ENCODE measurements at regions not wholly inside any gene's neighbourhood (a gene's known extent, or its start where the extent isn't known, plus 50 kb on each side); places are given as distances from the start of the nearest gene placed in this dataset.

GRCh38 chr2:150619607-150620330 lies 132.3 kb upstream of the RND3 start:
- no peaks in the 10 kb centered on the region for H3K36me3 Mint-ChIP-seq
- no peaks in the 10 kb centered on the region for H3K4me1 Mint-ChIP-seq
- no peaks in the 10 kb centered on the region for H3K27me3 Mint-ChIP-seq
- no peak overlapping the region for H3K4me3 Mint-ChIP-seq
- CTCF ChIA-PET = no interaction called here
- H3K9me3 Mint-ChIP-seq = no peaks in the 10 kb centered on the region
- no peak for DNase-seq
- H3K27ac Mint-ChIP-seq = no peak overlapping the region

- Mint-ChIP-seq H3K27me3 (no peaks in the 10 kb centered on the region), H3K9me3 (no peaks in the 10 kb centered on the region), H3K4me3 (no peak overlapping the region), H3K27ac (no peak overlapping the region), H3K4me1 (no peaks in the 10 kb centered on the region), H3K36me3 (no peaks in the 10 kb centered on the region)
- no peak for DNase-seq
- CTCF ChIA-PET = no interaction called here
Observed at GRCh38 chr2:150618245-150618895, 130.9 kb upstream of the RND3 start.

DNA sequence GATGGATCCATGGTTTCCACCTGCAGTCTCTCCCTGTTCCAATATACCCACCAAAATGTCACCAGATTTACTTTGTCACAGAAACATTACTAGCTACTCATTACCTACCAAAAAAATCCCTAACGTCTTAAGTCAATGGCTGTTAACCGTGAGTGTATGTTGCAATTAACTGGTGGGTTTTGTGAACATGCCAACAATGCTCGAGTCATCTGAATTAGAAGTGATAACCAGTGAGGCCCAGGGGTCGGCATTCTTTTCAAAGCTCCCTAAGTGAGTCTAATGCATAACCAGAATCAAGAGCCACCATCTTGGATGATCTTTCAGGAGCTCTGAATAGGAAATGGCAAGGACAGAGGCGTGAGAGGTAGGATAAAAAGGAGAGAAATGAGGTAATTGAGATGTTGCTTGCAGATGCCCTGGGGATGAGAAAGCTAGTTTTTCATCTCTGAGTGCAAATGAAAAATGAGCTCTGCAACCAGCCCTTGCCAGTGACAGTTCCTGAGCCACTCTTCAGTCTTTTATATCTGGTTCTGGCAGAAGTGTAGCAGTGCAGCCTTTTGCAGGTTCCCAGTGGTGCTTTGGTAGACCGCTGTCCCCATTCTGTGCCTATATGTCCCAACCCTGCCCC lies 130.0 kb upstream of the RND3 start:
- Mint-ChIP-seq H3K4me1 (no peaks in the 10 kb centered on the region), H3K9me3 (no peaks in the 10 kb centered on the region), H3K36me3 (no peaks in the 10 kb centered on the region), H3K27ac (no peak overlapping the region), H3K27me3 (no peaks in the 10 kb centered on the region), H3K4me3 (no peak overlapping the region)
- no peak for DNase-seq
- CTCF ChIA-PET = no interaction called here

DNA sequence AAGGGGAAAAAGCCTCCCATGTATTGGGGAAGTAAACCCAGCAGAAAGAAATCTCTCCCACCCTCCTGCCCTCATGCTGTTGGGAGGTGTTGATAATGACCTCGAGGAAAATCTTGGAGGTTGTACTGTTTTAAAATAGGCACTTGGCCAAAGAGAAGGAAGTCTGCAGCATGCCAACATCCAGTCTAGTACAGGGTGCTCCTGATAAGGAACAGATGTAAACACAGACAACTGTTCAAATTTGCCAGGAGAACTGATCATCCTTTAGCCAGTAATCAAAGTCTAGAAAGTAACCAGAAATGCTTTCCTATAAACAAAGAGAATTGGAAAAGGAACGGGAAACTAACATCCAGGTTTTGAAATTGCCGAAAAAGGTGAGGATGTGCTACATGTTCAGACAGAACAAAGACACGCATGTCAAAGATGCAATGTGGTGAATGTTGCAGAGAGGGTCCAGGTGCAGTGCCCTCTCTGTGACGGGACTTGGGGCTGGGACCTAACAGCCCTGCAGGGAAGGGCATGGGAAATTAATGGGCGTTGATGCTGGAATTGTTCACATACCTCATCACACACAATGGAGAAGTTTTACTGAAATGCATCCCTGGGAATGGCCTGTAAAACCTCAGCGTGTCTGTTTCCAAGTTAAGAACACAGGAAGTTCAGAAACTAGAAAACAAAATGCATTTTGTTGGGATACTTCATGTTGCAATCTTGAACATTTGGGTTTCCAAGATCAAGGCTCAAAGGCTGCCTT lies 125.7 kb upstream of the RND3 start:
- CTCF ChIA-PET = no interaction called here
- Mint-ChIP-seq H3K27me3 (no peaks in the 10 kb centered on the region), H3K4me1 (no peaks in the 10 kb centered on the region), H3K36me3 (no peaks in the 10 kb centered on the region), H3K4me3 (no peak overlapping the region), H3K27ac (no peak overlapping the region), H3K9me3 (no peaks in the 10 kb centered on the region)
- no peak for DNase-seq

DNA sequence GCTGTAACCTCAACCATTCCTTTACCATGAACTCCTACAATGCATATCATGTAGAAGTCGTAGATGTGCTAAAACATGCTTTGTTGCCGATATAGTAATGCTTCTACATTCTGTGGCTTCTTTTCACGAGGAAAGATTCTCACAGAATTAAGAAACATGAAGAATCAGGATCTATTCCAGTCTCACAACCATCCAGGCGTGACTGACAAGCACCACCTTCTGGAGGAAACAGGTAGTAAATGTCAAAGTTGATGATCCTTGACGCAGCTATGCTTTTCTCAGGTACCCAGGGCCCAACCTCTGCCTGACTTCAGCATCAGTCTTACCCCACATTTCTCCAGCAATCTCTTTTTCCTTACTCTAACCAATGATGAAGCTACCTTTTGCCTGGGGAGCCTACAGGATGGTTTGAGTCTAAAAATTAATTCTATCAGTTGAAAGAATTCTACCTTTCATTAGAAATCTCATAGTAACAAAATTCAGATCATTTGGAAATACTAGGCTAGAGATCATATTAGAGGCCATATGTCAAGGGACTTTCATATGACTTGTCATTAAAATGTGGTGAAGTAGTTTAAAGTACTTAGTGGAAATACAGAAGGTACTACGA lies 123.3 kb upstream of the RND3 start:
- Mint-ChIP-seq H3K36me3 (no peaks in the 10 kb centered on the region), H3K27me3 (no peaks in the 10 kb centered on the region), H3K4me3 (no peak overlapping the region), H3K9me3 (no peaks in the 10 kb centered on the region), H3K27ac (no peak overlapping the region), H3K4me1 (no peaks in the 10 kb centered on the region)
- no peak for DNase-seq
- CTCF ChIA-PET = interaction anchor here (0.8 kb wide), 1 partner anchor 1016 kb away, joined by 6 read pairs; no protein-coding TSS in a partner anchor

DNA sequence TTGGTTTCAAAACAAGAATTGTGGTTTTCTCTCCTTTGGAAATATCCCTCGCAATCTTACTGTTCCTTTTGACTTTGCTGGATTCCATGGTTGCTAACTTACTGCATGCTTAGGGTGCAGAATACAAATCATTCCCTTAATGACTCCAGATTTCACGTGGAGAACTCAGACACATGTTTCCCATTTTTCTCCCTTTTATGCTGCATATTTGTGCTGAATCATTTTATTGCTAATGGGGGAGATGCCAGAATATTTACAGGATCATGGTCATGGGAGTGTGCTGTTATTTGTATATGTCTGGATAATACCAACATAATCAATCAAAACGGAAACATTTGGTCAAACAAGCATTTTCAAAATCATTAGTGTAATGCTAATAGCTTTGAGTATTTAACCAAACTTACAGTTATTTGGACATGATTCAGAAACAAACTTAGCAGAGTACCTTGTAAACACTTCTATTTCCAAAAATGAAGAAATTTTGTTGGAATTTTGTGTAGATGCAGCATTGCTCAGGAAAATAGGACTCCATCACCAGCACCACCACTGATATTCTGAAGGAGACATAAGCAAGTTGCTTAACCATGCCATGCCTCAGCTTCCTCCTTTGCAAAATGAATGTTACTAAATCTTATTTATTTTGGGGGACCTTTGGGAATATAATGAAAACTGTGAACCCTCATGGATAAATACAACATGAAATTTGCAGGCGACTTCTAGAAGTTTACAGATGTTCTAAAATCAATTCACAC lies 122.5 kb upstream of the RND3 start:
- CTCF ChIA-PET = no interaction called here
- no peaks in the 10 kb centered on the region for H3K9me3 Mint-ChIP-seq
- H3K4me3 Mint-ChIP-seq = no peak overlapping the region
- H3K27ac Mint-ChIP-seq = no peak overlapping the region
- H3K4me1 Mint-ChIP-seq = no peaks in the 10 kb centered on the region
- DNase-seq = no peak
- no peaks in the 10 kb centered on the region for H3K36me3 Mint-ChIP-seq
- no peaks in the 10 kb centered on the region for H3K27me3 Mint-ChIP-seq

DNA sequence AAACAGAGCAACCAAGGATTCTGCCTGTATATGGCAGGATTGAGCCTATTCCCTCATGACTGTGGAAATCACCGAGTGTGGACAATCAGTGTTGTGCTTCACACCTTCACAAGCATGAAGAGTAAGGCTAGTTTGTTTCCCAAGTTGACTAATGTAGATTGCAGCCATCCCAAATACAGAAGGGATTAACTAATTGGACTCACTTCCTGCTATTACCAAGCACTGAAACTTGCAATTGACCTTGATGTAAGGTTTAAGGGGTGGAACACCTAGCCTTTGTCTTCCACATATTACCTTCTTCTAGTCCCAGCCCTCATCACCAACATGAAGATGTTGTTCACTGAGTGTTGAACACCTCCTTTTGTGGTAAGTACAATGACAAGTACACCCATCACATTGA lies 120.9 kb upstream of the RND3 start:
- CTCF ChIA-PET = no interaction called here

GRCh38 chr2:150607390-150607811 lies 119.9 kb upstream of the RND3 start:
- CTCF ChIA-PET = no interaction called here
- H3K4me3 Mint-ChIP-seq = no peak overlapping the region
- no peak for DNase-seq

More for the DNA sequence above, 120.9 kb upstream of the RND3 start:
- H3K27ac Mint-ChIP-seq = no peak overlapping the region
- no peaks in the 10 kb centered on the region for H3K9me3 Mint-ChIP-seq
- no peaks in the 10 kb centered on the region for H3K36me3 Mint-ChIP-seq
- H3K4me1 Mint-ChIP-seq = no peaks in the 10 kb centered on the region
- no peak overlapping the region for H3K4me3 Mint-ChIP-seq
- no peaks in the 10 kb centered on the region for H3K27me3 Mint-ChIP-seq
- DNase-seq = no peak

DNA sequence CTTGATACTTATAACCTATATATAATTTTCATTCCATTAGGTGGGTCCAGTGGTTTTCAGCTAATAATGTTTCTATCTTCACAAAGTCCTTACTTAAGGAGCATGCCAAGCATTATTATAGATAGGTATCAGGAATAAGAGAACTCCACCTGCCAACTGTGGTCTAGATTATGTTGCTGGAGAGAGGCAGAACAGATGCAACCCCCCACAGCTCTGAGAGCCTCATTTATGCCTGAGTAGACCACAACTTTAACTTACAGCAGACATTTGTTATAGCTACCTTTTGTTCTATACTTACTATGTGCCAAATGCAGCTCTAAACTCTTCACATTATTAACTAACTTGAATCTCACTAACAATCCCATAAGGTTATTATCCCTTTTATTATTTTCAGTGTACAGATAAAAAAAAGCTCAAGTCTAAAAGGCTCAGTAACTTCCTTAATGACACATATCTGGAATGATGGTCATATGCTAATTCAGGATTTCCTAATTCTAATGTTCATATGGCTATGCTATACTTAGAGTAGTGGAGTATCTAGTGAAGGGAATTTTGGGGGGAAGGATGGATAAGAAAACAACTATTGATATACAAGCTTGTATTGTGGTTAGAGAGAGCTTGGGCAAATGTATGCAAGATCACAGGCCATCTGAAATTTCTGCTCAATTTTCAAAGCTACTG lies 119.1 kb upstream of the RND3 start:
- H3K36me3 Mint-ChIP-seq = no peaks in the 10 kb centered on the region
- CTCF ChIA-PET = no interaction called here
- no peaks in the 10 kb centered on the region for H3K9me3 Mint-ChIP-seq
- H3K27me3 Mint-ChIP-seq = no peaks in the 10 kb centered on the region
- no peaks in the 10 kb centered on the region for H3K4me1 Mint-ChIP-seq
- no peak overlapping the region for H3K4me3 Mint-ChIP-seq
- H3K27ac Mint-ChIP-seq = no peak overlapping the region
- no peak for DNase-seq

More at GRCh38 chr2:150607390-150607811, 119.9 kb upstream of the RND3 start:
- no peaks in the 10 kb centered on the region for H3K27me3 Mint-ChIP-seq
- no peaks in the 10 kb centered on the region for H3K9me3 Mint-ChIP-seq
- H3K27ac Mint-ChIP-seq = no peak overlapping the region
- H3K4me1 Mint-ChIP-seq = no peaks in the 10 kb centered on the region
- no peaks in the 10 kb centered on the region for H3K36me3 Mint-ChIP-seq

- no peak for DNase-seq
- H3K9me3 Mint-ChIP-seq = no peaks in the 10 kb centered on the region
- H3K27ac Mint-ChIP-seq = no peak overlapping the region
- H3K36me3 Mint-ChIP-seq = no peaks in the 10 kb centered on the region
- H3K4me1 Mint-ChIP-seq = no peaks in the 10 kb centered on the region
- no peak overlapping the region for H3K4me3 Mint-ChIP-seq
- no peaks in the 10 kb centered on the region for H3K27me3 Mint-ChIP-seq
- CTCF ChIA-PET = no interaction called here
Observed at GRCh38 chr2:150605664-150606063, 118.2 kb upstream of the RND3 start.

- H3K27ac Mint-ChIP-seq = no peak overlapping the region
- no peak overlapping the region for H3K4me3 Mint-ChIP-seq
- DNase-seq = no peak
- no peaks in the 10 kb centered on the region for H3K9me3 Mint-ChIP-seq
- H3K27me3 Mint-ChIP-seq = no peaks in the 10 kb centered on the region
- H3K4me1 Mint-ChIP-seq = no peaks in the 10 kb centered on the region
- H3K36me3 Mint-ChIP-seq = no peaks in the 10 kb centered on the region
- CTCF ChIA-PET = no interaction called here
Observed at GRCh38 chr2:150601280-150602038, 114.0 kb upstream of the RND3 start.

- no peak for DNase-seq
- H3K4me1 Mint-ChIP-seq = no peaks in the 10 kb centered on the region
- no peaks in the 10 kb centered on the region for H3K36me3 Mint-ChIP-seq
- CTCF ChIA-PET = interaction anchor here (1.4 kb wide), 1 partner anchor 639 kb away, joined by 3 read pairs; no protein-coding TSS in a partner anchor
- H3K27ac Mint-ChIP-seq = no peak overlapping the region
- no peaks in the 10 kb centered on the region for H3K9me3 Mint-ChIP-seq
- no peak overlapping the region for H3K4me3 Mint-ChIP-seq
- no peaks in the 10 kb centered on the region for H3K27me3 Mint-ChIP-seq
Observed at GRCh38 chr2:150599889-150600288, 112.4 kb upstream of the RND3 start.

GRCh38 chr2:150598383-150598782 lies 110.9 kb upstream of the RND3 start:
- Mint-ChIP-seq H3K4me1 (no peaks in the 10 kb centered on the region), H3K9me3 (no peaks in the 10 kb centered on the region), H3K27ac (no peak overlapping the region), H3K36me3 (no peaks in the 10 kb centered on the region), H3K4me3 (no peak overlapping the region), H3K27me3 (no peaks in the 10 kb centered on the region)
- CTCF ChIA-PET = no interaction called here
- DNase-seq = no peak
